ENCODE measurements at regions not wholly inside any gene's neighbourhood (a gene's known extent, or its start where the extent isn't known, plus 50 kb on each side); places are given as distances from the start of the nearest gene placed in this dataset.

DNA sequence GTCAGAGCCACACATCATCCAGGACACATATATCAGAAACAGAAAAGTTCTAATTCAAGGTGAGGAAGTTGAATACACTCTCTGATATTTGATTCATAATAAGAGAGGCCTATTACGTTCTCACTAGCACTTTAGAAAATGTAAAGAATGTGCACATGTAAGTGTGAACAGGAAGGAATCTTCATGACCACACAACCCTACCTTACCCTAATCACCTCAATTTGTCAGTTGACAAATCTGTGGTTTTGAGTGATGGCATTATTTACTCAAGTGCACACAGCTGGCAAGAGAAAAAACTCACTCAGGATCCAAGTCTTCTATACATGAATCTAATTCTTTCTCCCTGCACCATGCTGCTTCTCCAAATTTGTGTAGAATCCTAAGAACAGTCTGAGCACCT lies 445.8 kb downstream of the SUCLA2 start:
- H3K4me3 ChIP-seq (ENCODE audit: low read depth, low read length), result no peak overlapping the region
- no peak for DNase-seq (ENCODE audit: low read depth)
- TF ChIP-seq POLR2A (IDR thresholded peaks at IDR 0.05; ENCODE audit: extremely low read depth, insufficient read length), result no peak
- TF ChIP-seq, protein P1, sequence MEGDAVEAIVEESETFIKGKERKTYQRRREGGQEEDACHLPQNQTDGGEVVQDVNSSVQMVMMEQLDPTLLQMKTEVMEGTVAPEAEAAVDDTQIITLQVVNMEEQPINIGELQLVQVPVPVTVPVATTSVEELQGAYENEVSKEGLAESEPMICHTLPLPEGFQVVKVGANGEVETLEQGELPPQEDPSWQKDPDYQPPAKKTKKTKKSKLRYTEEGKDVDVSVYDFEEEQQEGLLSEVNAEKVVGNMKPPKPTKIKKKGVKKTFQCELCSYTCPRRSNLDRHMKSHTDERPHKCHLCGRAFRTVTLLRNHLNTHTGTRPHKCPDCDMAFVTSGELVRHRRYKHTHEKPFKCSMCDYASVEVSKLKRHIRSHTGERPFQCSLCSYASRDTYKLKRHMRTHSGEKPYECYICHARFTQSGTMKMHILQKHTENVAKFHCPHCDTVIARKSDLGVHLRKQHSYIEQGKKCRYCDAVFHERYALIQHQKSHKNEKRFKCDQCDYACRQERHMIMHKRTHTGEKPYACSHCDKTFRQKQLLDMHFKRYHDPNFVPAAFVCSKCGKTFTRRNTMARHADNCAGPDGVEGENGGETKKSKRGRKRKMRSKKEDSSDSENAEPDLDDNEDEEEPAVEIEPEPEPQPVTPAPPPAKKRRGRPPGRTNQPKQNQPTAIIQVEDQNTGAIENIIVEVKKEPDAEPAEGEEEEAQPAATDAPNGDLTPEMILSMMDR (IDR thresholded peaks at IDR 0.05; ENCODE audit: low read depth, low read length), result no peak
- TF ChIP-seq, protein P2, sequence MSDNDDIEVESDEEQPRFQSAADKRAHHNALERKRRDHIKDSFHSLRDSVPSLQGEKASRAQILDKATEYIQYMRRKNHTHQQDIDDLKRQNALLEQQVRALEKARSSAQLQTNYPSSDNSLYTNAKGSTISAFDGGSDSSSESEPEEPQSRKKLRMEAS (IDR thresholded peaks at IDR 0.05; ENCODE audit: low read depth, low read length), result no peak

DNA sequence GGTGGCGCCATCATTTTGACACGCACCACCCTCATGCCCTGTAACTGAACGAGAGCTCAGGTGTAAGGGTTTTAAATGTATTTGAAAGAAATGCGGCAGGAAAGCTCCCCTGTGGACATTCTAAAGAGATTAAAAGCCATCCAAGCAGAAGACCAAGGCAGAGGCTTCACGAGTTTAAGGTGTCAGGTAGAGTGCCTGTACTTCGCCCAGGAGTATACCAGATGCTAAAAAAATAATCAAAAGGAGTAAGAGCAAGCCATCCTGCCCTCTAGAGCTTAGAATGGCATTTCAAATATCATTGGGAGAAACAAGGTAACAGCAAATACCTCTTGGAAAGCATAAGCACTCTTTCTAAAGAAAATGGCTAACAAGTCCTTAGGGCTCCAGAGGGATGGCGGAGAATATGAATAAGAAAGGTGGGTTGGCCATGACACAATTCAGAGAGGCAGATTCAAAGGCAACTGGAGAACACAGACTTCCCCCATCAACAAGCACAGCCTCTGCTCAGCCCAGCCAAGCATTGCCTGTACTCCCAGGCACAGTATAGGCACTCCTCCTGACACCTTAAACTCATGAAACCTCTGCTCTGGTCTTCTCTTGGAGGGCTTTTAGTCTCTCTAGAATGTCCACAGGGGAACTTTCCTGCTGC lies 447.6 kb downstream of the SUCLA2 start:
- H3K4me3 ChIP-seq (ENCODE audit: low read depth, low read length), result no peak overlapping the region
- TF ChIP-seq POLR2A (IDR thresholded peaks at IDR 0.05; ENCODE audit: extremely low read depth, insufficient read length), result no peak
- TF ChIP-seq MYC (IDR thresholded peaks at IDR 0.05; ENCODE audit: low read depth, low read length), result no peak
- TF ChIP-seq, protein P2 (IDR thresholded peaks at IDR 0.05; ENCODE audit: low read depth, low read length), result no peak
- TF ChIP-seq, protein P1 (IDR thresholded peaks at IDR 0.05; ENCODE audit: low read depth, low read length), result no peak
- DNase-seq (ENCODE audit: low read depth), result no peak

DNA sequence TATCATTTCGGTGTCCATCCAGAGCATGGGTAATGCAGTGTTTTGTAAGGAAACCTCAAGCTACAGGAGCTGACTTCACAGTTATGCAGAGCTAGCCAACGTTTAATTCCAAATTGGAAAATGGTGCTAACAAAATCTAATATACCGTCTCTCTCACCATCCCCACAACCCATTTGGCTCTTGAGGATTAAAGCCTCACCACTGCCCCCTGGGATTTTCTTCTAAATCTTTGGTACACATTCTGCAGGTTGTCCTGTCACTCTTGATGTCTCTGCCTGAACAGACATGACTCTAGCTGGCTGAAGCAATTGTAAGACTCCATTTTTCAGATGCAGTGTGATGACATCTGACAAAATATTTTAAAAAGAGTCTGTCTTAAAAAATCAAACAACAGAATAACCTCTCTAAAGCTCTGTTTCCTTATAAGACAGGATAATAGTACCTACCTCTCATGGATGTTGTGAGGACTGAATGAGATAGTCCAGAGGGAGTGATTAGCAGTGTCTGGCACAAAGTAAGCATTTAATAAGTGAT lies 451.8 kb downstream of the SUCLA2 start:
- no peak for DNase-seq (ENCODE audit: low read depth)
- H3K4me3 ChIP-seq (ENCODE audit: low read depth, low read length), result no peak overlapping the region
- no peak for TF ChIP-seq MYC (IDR thresholded peaks at IDR 0.05; ENCODE audit: low read depth, low read length)
- TF ChIP-seq, protein P2 (IDR thresholded peaks at IDR 0.05; ENCODE audit: low read depth, low read length), result no peak
- TF ChIP-seq, protein P1 (IDR thresholded peaks at IDR 0.05; ENCODE audit: low read depth, low read length), result no peak
- no peak for TF ChIP-seq POLR2A (IDR thresholded peaks at IDR 0.05; ENCODE audit: extremely low read depth, insufficient read length)

DNA sequence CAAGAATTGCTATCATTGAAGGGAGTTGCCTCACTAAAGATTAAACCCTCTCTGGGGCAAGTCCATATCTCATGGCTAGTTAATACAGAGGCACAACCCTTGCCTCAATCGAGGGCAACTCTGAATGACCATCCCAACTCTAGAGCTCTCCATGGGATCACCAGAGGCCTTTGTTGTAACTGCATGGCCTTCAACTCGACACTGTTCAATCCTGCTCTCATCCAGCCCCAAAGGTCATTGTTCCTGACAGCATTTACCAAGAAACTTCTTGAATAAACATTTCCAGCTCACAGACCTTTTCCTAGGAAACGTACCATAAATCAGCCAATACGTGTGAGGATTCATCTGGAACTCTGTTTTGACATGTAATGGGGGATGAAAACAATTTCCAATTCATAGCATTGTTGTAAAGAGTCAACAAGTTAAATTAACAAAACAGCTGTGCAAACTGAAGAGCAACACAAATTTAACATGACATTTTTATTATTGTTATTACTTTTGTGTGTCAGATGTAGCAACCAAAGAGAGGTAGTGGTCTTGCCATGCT lies 452.7 kb downstream of the SUCLA2 start:
- TF ChIP-seq MYC (IDR thresholded peaks at IDR 0.05; ENCODE audit: low read depth, low read length) (no peak), POLR2A (IDR thresholded peaks at IDR 0.05; ENCODE audit: extremely low read depth, insufficient read length) (no peak)
- TF ChIP-seq, protein P2 (IDR thresholded peaks at IDR 0.05; ENCODE audit: low read depth, low read length), result no peak
- TF ChIP-seq, protein P1 (IDR thresholded peaks at IDR 0.05; ENCODE audit: low read depth, low read length), result no peak
- DNase-seq (ENCODE audit: low read depth), result no peak

DNA sequence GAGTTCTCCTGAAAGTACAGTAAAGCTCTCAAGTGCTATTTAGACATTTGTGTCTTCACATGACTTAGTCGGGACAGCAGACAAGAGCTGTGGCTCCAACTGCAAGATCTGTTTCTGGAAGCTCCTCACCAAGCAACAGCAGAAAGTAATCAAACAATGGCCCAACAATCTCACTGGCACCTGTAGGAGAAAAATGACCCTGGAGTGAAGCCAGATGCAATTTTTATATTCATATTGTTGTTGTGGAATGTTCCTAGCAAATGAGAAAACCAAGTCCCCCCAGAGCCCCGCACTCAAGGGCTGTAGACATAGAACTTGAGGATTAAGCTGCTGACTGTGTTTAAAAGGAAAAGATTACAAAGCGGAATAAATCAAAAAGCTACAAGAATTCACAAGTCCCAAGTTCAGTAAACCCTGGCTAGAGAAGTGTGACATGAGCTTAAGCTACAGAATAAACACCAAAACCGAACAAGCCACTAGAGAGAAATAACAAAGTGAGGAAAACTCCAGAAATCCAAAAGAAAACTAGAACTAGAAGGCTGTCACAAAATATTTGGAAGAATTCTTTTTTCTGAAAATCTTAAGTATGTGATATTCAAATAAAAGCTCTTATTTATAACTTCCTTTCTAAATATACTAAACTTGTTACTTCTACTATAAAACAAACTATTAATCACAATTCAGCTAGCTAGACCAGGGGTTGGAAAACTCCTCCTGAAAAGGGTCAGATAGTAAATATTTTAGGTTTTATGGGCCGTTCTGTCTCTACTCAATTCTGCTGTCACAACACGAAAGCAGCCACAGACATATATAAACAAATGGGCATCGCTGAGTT lies 454.5 kb downstream of the SUCLA2 start:
- H3K4me3 ChIP-seq (ENCODE audit: low read depth, low read length), result no peak overlapping the region
- no peak for DNase-seq (ENCODE audit: low read depth)
- TF ChIP-seq, protein P1 (IDR thresholded peaks at IDR 0.05; ENCODE audit: low read depth, low read length), result no peak
- no peak for TF ChIP-seq POLR2A (IDR thresholded peaks at IDR 0.05; ENCODE audit: extremely low read depth, insufficient read length)
- TF ChIP-seq, protein P2 (IDR thresholded peaks at IDR 0.05; ENCODE audit: low read depth, low read length), result no peak
- TF ChIP-seq MYC (IDR thresholded peaks at IDR 0.05; ENCODE audit: low read depth, low read length), result no peak

More for the DNA sequence above, 452.7 kb downstream of the SUCLA2 start:
- no peak overlapping the region for H3K4me3 ChIP-seq (ENCODE audit: low read depth, low read length)

Data from NB4 (cell line).